ENCODE measurements at regions not wholly inside any gene's neighbourhood (a gene's known extent, or its start where the extent isn't known, plus 50 kb on each side); places are given as distances from the start of the nearest gene placed in this dataset.

DNA sequence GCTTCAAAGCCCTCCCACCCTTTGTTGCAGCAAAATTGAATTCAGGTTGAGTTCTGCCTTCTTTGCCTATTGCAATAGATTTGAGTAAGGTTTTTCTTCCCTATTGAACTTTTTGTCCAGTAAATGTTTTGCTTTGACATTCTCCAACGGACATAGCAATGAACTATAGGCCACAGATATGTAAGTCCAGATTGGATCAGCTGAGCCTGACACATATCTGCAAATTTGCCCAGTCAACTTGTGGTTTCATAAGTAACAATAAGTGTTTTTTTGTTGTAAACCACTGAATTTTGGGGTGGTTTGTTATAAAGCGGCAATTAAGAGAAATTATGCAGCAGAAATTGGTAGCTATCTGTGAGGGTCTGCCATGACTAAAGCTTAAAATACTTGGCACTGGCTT is 332.1 kb upstream of the SORCS1 start:
- TF ChIP-seq SMAD4 (CRISPR knock-in tag; IDR thresholded peaks at IDR 0.05) (no peak), ZNF423 (CRISPR knock-in tag; IDR thresholded peaks at IDR 0.05) (no peak), SMAD3 (CRISPR knock-in tag; IDR thresholded peaks at IDR 0.05; ENCODE audit: borderline replicate concordance) (no peak), CREB1 (CRISPR knock-in tag; IDR thresholded peaks at IDR 0.05) (no peak)
- POLR2A ChIA-PET, result no interaction called here
- ATAC-seq, result no peak
- CTCF ChIA-PET, result no interaction called here
- Mint-ChIP-seq H3K36me3 (peaks cover 2% of the 10 kb centered on the region; the same call in 1 of the 2 replicates), H3K27ac (no peak overlapping the region), H3K27me3 (ENCODE audit: low read depth) (no peaks in the 10 kb centered on the region), H3K4me3 (no peak overlapping the region), H3K9me3 (peaks cover 3% of the 10 kb centered on the region), H3K4me1 (no peaks in the 10 kb centered on the region)
- no peak for DNase-seq (ENCODE audit: low spot score)

GRCh38 chr10:107492389-107492788 is 327.9 kb upstream of the SORCS1 start:
- Mint-ChIP-seq H3K27ac (no peak overlapping the region), H3K4me3 (no peak overlapping the region), H3K4me1 (peaks cover 3% of the 10 kb centered on the region; the same call in 1 of the 2 replicates), H3K9me3 (no peaks in the 10 kb centered on the region), H3K36me3 (no peaks in the 10 kb centered on the region), H3K27me3 (ENCODE audit: low read depth) (no peaks in the 10 kb centered on the region)
- DNase-seq (ENCODE audit: low spot score) (no peak), ATAC-seq (no peak)
- ChIA-PET CTCF (no interaction called here), POLR2A (no interaction called here)
- TF ChIP-seq, protein P1, sequence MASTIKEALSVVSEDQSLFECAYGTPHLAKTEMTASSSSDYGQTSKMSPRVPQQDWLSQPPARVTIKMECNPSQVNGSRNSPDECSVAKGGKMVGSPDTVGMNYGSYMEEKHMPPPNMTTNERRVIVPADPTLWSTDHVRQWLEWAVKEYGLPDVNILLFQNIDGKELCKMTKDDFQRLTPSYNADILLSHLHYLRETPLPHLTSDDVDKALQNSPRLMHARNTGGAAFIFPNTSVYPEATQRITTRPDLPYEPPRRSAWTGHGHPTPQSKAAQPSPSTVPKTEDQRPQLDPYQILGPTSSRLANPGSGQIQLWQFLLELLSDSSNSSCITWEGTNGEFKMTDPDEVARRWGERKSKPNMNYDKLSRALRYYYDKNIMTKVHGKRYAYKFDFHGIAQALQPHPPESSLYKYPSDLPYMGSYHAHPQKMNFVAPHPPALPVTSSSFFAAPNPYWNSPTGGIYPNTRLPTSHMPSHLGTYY (CRISPR knock-in tag; IDR thresholded peaks at IDR 0.05), result no peak
- no peak for TF ChIP-seq ZNF219 (CRISPR knock-in tag; IDR thresholded peaks at IDR 0.05; ENCODE audit: borderline replicate concordance)
- no peak for TF ChIP-seq ARID4B (CRISPR knock-in tag; IDR thresholded peaks at IDR 0.05; ENCODE audit: borderline replicate concordance)
- TF ChIP-seq, protein P2, sequence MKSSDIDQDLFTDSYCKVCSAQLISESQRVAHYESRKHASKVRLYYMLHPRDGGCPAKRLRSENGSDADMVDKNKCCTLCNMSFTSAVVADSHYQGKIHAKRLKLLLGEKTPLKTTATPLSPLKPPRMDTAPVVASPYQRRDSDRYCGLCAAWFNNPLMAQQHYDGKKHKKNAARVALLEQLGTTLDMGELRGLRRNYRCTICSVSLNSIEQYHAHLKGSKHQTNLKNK (CRISPR knock-in tag; IDR thresholded peaks at IDR 0.05), result no peak
- TF ChIP-seq, protein P3, sequence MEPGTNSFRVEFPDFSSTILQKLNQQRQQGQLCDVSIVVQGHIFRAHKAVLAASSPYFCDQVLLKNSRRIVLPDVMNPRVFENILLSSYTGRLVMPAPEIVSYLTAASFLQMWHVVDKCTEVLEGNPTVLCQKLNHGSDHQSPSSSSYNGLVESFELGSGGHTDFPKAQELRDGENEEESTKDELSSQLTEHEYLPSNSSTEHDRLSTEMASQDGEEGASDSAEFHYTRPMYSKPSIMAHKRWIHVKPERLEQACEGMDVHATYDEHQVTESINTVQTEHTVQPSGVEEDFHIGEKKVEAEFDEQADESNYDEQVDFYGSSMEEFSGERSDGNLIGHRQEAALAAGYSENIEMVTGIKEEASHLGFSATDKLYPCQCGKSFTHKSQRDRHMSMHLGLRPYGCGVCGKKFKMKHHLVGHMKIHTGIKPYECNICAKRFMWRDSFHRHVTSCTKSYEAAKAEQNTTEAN (CRISPR knock-in tag; IDR thresholded peaks at IDR 0.05), result no peak
- TF ChIP-seq, protein P4, sequence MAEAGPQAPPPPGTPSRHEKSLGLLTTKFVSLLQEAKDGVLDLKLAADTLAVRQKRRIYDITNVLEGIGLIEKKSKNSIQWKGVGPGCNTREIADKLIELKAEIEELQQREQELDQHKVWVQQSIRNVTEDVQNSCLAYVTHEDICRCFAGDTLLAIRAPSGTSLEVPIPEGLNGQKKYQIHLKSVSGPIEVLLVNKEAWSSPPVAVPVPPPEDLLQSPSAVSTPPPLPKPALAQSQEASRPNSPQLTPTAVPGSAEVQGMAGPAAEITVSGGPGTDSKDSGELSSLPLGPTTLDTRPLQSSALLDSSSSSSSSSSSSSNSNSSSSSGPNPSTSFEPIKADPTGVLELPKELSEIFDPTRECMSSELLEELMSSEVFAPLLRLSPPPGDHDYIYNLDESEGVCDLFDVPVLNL (CRISPR knock-in tag; IDR thresholded peaks at IDR 0.05; ENCODE audit: borderline replicate concordance, low read depth), result no peak
- TF ChIP-seq, protein P5, sequence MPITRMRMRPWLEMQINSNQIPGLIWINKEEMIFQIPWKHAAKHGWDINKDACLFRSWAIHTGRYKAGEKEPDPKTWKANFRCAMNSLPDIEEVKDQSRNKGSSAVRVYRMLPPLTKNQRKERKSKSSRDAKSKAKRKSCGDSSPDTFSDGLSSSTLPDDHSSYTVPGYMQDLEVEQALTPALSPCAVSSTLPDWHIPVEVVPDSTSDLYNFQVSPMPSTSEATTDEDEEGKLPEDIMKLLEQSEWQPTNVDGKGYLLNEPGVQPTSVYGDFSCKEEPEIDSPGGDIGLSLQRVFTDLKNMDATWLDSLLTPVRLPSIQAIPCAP (CRISPR knock-in tag; IDR thresholded peaks at IDR 0.05), result no peak
- no peak for TF ChIP-seq NFYB (CRISPR knock-in tag; conservative IDR thresholded peaks at IDR 0.05; ENCODE audit: low read depth)
- no peak for TF ChIP-seq IRF2 (CRISPR knock-in tag; IDR thresholded peaks at IDR 0.05; ENCODE audit: borderline replicate concordance, low read depth)
- TF ChIP-seq ZNF263 (CRISPR knock-in tag; IDR thresholded peaks at IDR 0.05; ENCODE audit: low read depth), result no peak

All from WTC11 (cell line).